ENCODE measurements at regions not wholly inside any gene's neighbourhood (a gene's known extent, or its start where the extent isn't known, plus 50 kb on each side); places are given as distances from the start of the nearest gene placed in this dataset.

DNA sequence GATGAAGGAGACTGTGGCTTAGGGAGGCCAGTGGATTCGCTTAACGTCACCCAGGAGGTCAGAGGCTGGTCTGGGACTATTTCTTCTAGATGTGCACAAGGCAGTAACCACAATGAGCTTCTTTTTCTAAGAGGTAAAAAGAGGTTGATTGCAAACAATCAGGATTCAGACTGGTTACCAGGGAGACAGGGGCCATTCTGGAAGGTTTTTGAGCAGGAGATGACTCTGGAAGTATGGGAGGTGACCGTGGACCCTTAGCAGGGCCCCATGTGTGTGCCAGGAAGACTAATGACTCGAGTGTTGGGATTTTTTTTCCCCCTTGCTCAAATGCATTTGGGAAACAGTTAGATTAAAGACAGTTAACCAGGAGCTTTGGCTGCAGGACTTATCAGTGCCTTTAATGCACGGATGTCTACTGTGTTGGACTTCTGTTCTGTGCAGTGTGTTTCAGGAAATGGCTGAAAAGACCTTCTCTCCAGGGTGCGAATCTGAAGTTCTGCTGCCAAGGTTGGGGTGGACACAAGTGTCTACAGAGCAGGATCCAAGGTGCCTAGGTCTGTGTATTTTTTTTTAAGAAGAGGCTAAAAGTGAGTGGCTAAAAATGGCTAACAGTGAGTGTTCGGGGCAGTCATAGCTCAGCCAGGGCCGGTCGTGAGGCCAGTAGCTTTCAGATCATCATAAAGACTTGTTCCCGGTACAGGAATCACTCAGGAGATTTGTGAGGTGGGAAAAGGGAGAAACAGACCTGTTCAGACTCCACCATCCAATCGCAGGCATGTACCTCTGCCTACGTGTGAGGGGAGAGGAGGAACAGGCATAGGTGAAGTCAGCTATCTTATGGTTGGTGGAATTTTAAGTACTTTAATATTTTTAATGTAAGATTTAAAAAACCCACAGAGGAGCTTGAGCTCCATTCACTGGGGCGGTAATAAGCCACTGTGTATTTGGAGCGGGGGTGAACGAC is 82.3 kb upstream of the CIBAR2 start:
- TF ChIP-seq, protein P1, sequence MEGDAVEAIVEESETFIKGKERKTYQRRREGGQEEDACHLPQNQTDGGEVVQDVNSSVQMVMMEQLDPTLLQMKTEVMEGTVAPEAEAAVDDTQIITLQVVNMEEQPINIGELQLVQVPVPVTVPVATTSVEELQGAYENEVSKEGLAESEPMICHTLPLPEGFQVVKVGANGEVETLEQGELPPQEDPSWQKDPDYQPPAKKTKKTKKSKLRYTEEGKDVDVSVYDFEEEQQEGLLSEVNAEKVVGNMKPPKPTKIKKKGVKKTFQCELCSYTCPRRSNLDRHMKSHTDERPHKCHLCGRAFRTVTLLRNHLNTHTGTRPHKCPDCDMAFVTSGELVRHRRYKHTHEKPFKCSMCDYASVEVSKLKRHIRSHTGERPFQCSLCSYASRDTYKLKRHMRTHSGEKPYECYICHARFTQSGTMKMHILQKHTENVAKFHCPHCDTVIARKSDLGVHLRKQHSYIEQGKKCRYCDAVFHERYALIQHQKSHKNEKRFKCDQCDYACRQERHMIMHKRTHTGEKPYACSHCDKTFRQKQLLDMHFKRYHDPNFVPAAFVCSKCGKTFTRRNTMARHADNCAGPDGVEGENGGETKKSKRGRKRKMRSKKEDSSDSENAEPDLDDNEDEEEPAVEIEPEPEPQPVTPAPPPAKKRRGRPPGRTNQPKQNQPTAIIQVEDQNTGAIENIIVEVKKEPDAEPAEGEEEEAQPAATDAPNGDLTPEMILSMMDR (IDR thresholded peaks at IDR 0.05), result no peak
- no peak for TF ChIP-seq POLR2A (IDR thresholded peaks at IDR 0.05)

All from thyroid gland (tissue), 4 donors.